ENCODE measurements at regions not wholly inside any gene's neighbourhood (a gene's known extent, or its start where the extent isn't known, plus 50 kb on each side); places are given as distances from the start of the nearest gene placed in this dataset.
"Not testable (repeated sequence)": the region's sequence is repeated elsewhere in the genome, so short reads cannot be mapped to it uniquely, and the experiment has no call there.

- not testable (repeated sequence) for H3K27me3 ChIP-seq (replicated peaks; ENCODE audit: control insufficient read depth, insufficient read depth, low read length); H3K36me3 ChIP-seq (ENCODE audit: control insufficient read depth, insufficient read depth, low read length); DNase-seq (ENCODE audit: extremely low read depth, insufficient read length); H3K4me3 ChIP-seq (replicated peaks; ENCODE audit: low read depth, low read length)
Measured at GRCh38 chr17:30682280-30682679, 142.2 kb downstream of the CRLF3 start.

GRCh38 chr17:30680681-30681080, 143.8 kb downstream of the CRLF3 start:
- H3K27me3 ChIP-seq (replicated peaks; ENCODE audit: control insufficient read depth, insufficient read depth, low read length); DNase-seq (ENCODE audit: extremely low read depth, insufficient read length); H3K4me3 ChIP-seq (replicated peaks; ENCODE audit: low read depth, low read length); H3K36me3 ChIP-seq (ENCODE audit: control insufficient read depth, insufficient read depth, low read length): not testable (repeated sequence)

DNA sequence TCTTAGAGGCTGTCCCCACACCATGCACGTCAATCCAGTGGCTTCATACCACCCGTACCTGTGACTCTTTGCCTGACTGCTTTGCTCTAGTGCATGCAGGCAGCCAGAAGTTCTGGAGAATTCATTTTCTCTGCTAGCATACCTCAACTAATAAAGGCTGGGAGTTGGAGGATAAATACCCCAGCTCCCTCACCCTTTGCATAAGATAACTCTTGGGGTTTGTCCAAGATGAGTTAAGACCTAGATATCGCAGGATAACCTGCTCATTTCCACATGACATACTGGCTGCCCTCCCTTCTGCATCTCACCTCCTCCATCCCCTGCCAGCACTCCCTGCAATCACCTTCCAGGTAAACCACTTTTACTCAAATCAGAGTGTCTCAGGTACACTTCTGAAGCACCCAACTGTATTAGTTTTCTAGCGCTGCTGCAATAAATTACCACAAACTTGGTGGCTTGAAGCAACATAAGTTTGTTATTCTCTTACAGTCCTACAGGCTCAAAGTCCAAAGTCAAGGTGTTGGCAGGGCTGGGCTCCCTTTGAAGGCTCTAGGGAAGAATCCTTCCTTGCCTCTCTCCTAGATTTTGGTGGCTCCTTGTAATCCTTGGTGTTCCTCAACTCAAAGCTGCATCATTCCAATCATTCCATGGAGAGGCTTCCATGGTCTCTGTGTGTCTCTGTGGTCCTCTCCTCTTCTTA, 146.8 kb downstream of the CRLF3 start:
- no peaks in the 10 kb centered on the region for H3K27me3 ChIP-seq (replicated peaks; ENCODE audit: control insufficient read depth, insufficient read depth, low read length)
- no peak for DNase-seq (ENCODE audit: extremely low read depth, insufficient read length)
- H3K4me3 ChIP-seq (replicated peaks; ENCODE audit: low read depth, low read length), result no peak overlapping the region
- no peaks in the 10 kb centered on the region for H3K36me3 ChIP-seq (ENCODE audit: control insufficient read depth, insufficient read depth, low read length)
- TF ChIP-seq, protein P1, sequence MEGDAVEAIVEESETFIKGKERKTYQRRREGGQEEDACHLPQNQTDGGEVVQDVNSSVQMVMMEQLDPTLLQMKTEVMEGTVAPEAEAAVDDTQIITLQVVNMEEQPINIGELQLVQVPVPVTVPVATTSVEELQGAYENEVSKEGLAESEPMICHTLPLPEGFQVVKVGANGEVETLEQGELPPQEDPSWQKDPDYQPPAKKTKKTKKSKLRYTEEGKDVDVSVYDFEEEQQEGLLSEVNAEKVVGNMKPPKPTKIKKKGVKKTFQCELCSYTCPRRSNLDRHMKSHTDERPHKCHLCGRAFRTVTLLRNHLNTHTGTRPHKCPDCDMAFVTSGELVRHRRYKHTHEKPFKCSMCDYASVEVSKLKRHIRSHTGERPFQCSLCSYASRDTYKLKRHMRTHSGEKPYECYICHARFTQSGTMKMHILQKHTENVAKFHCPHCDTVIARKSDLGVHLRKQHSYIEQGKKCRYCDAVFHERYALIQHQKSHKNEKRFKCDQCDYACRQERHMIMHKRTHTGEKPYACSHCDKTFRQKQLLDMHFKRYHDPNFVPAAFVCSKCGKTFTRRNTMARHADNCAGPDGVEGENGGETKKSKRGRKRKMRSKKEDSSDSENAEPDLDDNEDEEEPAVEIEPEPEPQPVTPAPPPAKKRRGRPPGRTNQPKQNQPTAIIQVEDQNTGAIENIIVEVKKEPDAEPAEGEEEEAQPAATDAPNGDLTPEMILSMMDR (IDR thresholded peaks at IDR 0.05; ENCODE audit: insufficient read depth, low read length, poor library complexity, severe bottlenecking), result no peak

- not testable (repeated sequence) for H3K27me3 ChIP-seq (replicated peaks; ENCODE audit: control insufficient read depth, insufficient read depth, low read length); H3K36me3 ChIP-seq (ENCODE audit: control insufficient read depth, insufficient read depth, low read length); DNase-seq (ENCODE audit: extremely low read depth, insufficient read length); H3K4me3 ChIP-seq (replicated peaks; ENCODE audit: low read depth, low read length)
Measured at GRCh38 chr17:30675777-30676492, 148.6 kb downstream of the CRLF3 start.

GRCh38 chr17:30669217-30669649, 155.3 kb downstream of the CRLF3 start:
- H3K4me3 ChIP-seq (replicated peaks; ENCODE audit: low read depth, low read length); DNase-seq (ENCODE audit: extremely low read depth, insufficient read length); H3K27me3 ChIP-seq (replicated peaks; ENCODE audit: control insufficient read depth, insufficient read depth, low read length); H3K36me3 ChIP-seq (ENCODE audit: control insufficient read depth, insufficient read depth, low read length): not testable (repeated sequence)

DNA sequence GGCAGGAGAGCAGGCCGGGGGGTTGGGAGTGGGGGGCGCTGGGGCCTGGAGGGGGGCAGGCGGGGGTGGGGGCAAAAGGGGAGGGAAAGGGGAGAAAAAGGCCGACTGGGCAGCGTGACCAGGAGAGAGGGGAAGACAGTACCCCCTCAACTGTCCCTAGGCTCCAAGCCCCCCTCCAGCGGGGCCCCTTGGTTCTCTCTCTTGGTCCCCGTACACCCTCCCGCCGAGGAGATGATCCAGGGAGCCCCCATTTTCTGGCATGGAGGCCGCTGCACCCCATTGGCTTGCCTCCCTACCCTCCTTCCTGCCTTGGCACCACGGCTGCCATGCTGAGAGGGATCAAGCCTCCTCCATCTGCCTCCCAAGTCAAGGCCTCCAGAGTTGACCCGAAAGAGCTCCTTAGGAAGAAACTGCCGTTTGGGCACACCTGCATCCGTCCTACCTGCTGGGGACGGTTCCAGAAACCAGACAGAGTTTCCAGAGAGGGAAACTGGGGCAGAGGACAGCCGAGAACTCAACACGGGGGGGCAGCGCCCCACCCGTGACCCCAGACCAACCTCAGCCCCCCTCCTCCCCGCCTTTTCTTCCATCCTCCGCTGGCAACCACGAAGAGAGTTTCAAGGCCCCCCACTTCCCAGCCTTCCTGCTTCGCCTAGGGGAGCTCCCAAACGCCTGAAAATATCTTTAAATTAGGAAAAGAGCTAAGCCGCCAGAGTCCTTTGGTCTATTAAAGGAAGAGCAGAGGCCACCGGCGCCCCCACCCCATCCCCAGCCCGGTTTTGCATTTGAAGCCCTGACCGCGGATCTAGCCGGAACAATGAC, 155.9 kb downstream of the CRLF3 start:
- H3K36me3 ChIP-seq (ENCODE audit: control insufficient read depth, insufficient read depth, low read length); DNase-seq (ENCODE audit: extremely low read depth, insufficient read length); H3K4me3 ChIP-seq (replicated peaks; ENCODE audit: low read depth, low read length); H3K27me3 ChIP-seq (replicated peaks; ENCODE audit: control insufficient read depth, insufficient read depth, low read length): not testable (repeated sequence)

DNA sequence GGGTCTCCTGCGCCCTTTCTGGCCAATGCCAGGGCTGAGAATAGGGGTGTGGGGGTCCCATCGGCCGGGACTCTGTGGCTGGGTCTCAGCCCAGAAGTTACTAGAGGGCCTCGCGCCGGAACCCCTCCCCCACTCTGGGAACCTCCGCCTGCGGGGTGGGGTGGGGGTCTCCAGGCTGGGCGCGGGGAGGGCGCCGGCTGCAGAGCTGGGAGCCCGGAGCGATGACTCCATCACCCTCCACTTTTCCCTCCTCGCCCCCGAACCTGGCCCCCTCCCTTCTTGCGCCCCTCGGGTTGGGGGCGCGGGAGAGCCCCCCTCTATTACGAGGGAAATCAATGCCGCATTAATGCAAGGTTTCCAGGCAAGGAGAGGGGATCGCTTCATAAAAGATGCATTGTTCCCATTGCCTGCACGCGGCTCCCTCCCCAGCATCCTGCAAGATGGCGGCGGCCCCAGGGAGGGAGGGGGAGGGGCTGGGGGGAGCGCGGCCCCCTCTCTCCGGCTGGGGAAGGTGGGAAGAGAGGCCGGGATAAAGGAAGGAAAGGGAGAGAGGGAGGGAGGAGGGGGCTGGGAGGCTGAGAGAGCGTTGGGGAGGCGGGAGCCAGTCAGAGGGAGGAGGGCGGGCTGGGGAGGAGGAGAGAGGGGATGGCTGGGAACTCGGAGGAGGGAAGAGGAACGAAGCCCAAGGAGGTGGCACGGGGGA, 156.7 kb downstream of the CRLF3 start:
- H3K36me3 ChIP-seq (ENCODE audit: control insufficient read depth, insufficient read depth, low read length); DNase-seq (ENCODE audit: extremely low read depth, insufficient read length); H3K27me3 ChIP-seq (replicated peaks; ENCODE audit: control insufficient read depth, insufficient read depth, low read length): not testable (repeated sequence)
- H3K4me3 ChIP-seq (replicated peaks; ENCODE audit: low read depth, low read length), result peak overlapping the region; percentile 6

DNA sequence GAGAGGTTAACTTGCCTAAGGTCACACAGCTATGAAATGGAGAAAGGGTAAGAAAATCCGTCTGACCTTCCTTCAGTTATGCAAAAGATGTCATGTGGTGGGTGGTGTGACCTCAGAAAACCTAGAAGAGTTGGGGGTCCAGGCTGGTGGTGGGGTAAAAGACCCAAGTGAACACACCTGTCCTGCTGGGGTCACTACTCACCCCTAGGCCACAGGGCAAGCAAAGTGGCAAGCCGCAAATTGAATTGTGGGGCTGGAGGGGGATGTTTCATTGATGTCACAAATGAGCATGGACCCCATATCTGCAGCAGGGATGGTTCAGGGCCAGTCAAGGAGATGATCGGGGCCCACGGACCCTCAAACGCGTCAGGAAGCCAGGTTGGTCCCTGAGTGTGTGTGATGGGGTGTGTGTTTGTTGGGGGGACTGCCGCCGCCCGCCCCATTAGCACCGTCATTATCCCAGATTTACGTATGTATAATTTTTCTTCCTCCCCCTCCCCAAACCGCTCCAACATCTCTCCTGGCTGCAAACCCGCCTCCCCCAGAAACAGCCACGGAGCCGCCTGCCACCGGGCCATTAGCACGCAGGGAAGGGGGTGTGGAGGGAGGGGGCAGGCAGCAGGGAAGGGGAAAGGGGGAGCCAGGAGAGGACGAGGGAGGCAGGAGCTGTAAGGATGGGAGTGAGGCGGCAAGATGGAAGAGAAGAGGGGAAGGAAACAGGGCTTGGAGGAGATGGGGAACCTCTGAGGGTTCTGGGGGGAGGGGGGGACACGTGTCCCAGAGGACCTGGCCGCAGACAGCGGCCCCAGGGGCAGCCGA, 157.4 kb downstream of the CRLF3 start:
- not testable (repeated sequence) for H3K36me3 ChIP-seq (ENCODE audit: control insufficient read depth, insufficient read depth, low read length); H3K27me3 ChIP-seq (replicated peaks; ENCODE audit: control insufficient read depth, insufficient read depth, low read length); H3K4me3 ChIP-seq (replicated peaks; ENCODE audit: low read depth, low read length); DNase-seq (ENCODE audit: extremely low read depth, insufficient read length)

GRCh38 chr17:30663727-30664455, 160.6 kb downstream of the CRLF3 start:
- not testable (repeated sequence) for H3K27me3 ChIP-seq (replicated peaks; ENCODE audit: control insufficient read depth, insufficient read depth, low read length); H3K4me3 ChIP-seq (replicated peaks; ENCODE audit: low read depth, low read length); DNase-seq (ENCODE audit: extremely low read depth, insufficient read length); H3K36me3 ChIP-seq (ENCODE audit: control insufficient read depth, insufficient read depth, low read length)

- not testable (repeated sequence) for H3K36me3 ChIP-seq (ENCODE audit: control insufficient read depth, insufficient read depth, low read length); DNase-seq (ENCODE audit: extremely low read depth, insufficient read length); H3K27me3 ChIP-seq (replicated peaks; ENCODE audit: control insufficient read depth, insufficient read depth, low read length); H3K4me3 ChIP-seq (replicated peaks; ENCODE audit: low read depth, low read length)
Measured at GRCh38 chr17:30657148-30657547, 167.3 kb downstream of the CRLF3 start.

DNA sequence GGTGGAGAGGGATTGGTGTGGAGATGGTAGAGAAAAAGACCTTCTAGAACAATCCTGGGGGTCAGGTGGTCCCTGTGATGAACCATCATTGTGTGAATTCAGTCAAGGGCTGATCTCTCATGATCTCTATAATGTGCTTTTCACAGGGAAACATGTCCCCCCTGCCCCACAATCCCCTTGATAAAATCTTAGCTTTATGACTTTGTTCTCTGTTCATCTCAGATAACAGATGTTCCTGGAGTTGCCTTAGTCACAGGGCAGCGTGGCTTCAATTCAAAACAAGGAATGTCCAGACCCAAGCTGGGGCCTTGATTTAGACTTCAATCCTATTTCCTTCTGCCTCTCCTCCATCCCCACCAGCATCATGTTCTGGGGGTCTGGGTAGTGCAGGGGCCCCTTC, 171.5 kb downstream of the CRLF3 start:
- not testable (repeated sequence) for H3K4me3 ChIP-seq (replicated peaks; ENCODE audit: low read depth, low read length); H3K27me3 ChIP-seq (replicated peaks; ENCODE audit: control insufficient read depth, insufficient read depth, low read length); DNase-seq (ENCODE audit: extremely low read depth, insufficient read length); H3K36me3 ChIP-seq (ENCODE audit: control insufficient read depth, insufficient read depth, low read length)
